HL-60 (cell line): ENCODE measurements at regions not wholly inside any gene's neighbourhood (a gene's known extent, or its start where the extent isn't known, plus 50 kb on each side); places are given as distances from the start of the nearest gene placed in this dataset.

ENCODE experiments used
- DNase-seq, 2 experiments: peaks; one replicate each; pipeline ENCODE4 v3.0.0-alpha.2; 2010 to 2020; ENCODE audit warnings: low read depth in 1 of 2, low spot score in 1 of 2
- H3K27ac ChIP-seq: fragments of 250-450 bp; sonication (Bioruptor Pico); replicated peaks from 2 replicates; pipeline ENCODE4 v1.5.1; 2020; ENCODE audit warnings: mild to moderate bottlenecking, moderate library complexity
- H3K27me3 ChIP-seq: fragments of 250-450 bp; sonication (Bioruptor Pico); 2 replicates; pipeline ENCODE4 v1.5.1; 2021; ENCODE audit warnings: mild to moderate bottlenecking, moderate library complexity; ENCODE audit not compliant: insufficient read depth, poor library complexity, severe bottlenecking
- H3K4me3 ChIP-seq: replicated peaks from 2 replicates; pipeline ENCODE4 v1.5.1; 2011; ENCODE audit warnings: mild to moderate bottlenecking, control low read depth, low read length; ENCODE audit not compliant: insufficient read depth
- CTCF ChIP-seq: IDR thresholded peaks from one replicate; pipeline ENCODE4 v1.5.1; 2011; ENCODE audit warnings: low read length, control low read depth, inconsistent platforms; ENCODE audit not compliant: insufficient read depth
- GABPA ChIP-seq: IDR thresholded peaks from 2 replicates; pipeline ENCODE4 v1.6.1; 2012; ENCODE audit warnings: low read depth
- POLR2AphosphoS5 ChIP-seq: IDR thresholded peaks from 2 replicates; pipeline ENCODE4 v1.6.1; 2012; ENCODE audit warnings: low read depth
- REST ChIP-seq: IDR thresholded peaks from 2 replicates; pipeline ENCODE4 v1.6.1; 2012; ENCODE audit warnings: low read depth; ENCODE audit not compliant: insufficient replicate concordance
- SPI1 ChIP-seq: IDR thresholded peaks from 2 replicates; pipeline ENCODE4 v1.6.1; 2012; ENCODE audit warnings: low read depth, mild to moderate bottlenecking, borderline replicate concordance

- Histone ChIP-seq H3K27ac (no peak overlapping the region), H3K4me3 (no peak overlapping the region), H3K27me3 (no peaks in the 10 kb centered on the region)
- DNase-seq: no peak
- TF ChIP-seq GABPA: no peak
- no peak for TF ChIP-seq CTCF
- TF ChIP-seq SPI1: no peak
- TF ChIP-seq REST: no peak
- no peak for TF ChIP-seq POLR2AphosphoS5
These were observed 55.3 kb upstream of the DPH5 start for GRCh38 chr1:101080859-101081258.

- no peak overlapping the region for H3K27ac ChIP-seq
- no peaks in the 10 kb centered on the region for H3K27me3 ChIP-seq
- no peak for DNase-seq
These were observed 53.8 kb upstream of the DPH5 start for GRCh38 chr1:101079341-101079740.

GRCh38 chr1:101077849-101078248 lies 52.3 kb upstream of the DPH5 start:
- H3K27ac ChIP-seq: no peak overlapping the region
- H3K4me3 ChIP-seq: no peak overlapping the region
- DNase-seq: no peak
- TF ChIP-seq GABPA (no peak), CTCF (no peak), REST (no peak), POLR2AphosphoS5 (no peak), SPI1 (no peak)
- no peaks in the 10 kb centered on the region for H3K27me3 ChIP-seq

More at GRCh38 chr1:101079341-101079740, 53.8 kb upstream of the DPH5 start:
- H3K4me3 ChIP-seq: no peak overlapping the region
- TF ChIP-seq CTCF (no peak), REST (no peak), SPI1 (no peak), GABPA (no peak), POLR2AphosphoS5 (no peak)
